ENCODE measurements at regions not wholly inside any gene's neighbourhood (a gene's known extent, or its start where the extent isn't known, plus 50 kb on each side); places are given as distances from the start of the nearest gene placed in this dataset.
"Not testable (repeated sequence)": the region's sequence is repeated elsewhere in the genome, so short reads cannot be mapped to it uniquely, and the experiment has no call there.

DNA sequence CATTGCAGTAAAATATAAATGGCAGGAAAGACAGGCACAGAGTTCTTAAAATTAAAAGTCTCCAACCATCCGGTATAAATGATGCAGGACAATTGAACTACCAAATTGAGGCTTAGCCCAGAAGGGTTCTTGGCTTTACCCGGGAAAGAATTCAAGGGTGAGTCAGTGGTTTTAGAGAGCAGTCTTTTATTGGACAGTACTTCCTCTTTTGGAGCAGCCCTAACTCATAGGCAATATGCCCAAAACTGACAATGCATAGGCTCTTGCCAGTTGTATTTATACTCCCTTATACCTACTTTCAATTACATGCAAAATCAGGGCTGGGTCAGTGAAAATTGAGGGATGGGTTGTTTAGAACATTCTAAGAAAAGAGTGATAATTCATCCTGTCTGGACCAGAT, 1628.9 kb upstream of the PRMT6 start:
- Histone ChIP-seq H3K9me3 (ENCODE audit: control insufficient read depth, insufficient read depth, low read length) (no peaks in the 10 kb centered on the region), H3K27ac (ENCODE audit: low read depth, low read length) (no peak overlapping the region), H3K27me3 (ENCODE audit: control insufficient read depth, insufficient read depth, low read length) (no peaks in the 10 kb centered on the region), H3K9ac (ENCODE audit: low read depth, low read length) (no peak overlapping the region), H3K36me3 (ENCODE audit: control insufficient read depth, insufficient read depth, low read length) (no peaks in the 10 kb centered on the region), H3K4me1 (ENCODE audit: control insufficient read depth, insufficient read depth, low read length) (no peaks in the 10 kb centered on the region), H3K4me3 (ENCODE audit: low read depth, low read length) (no peak overlapping the region)

DNA sequence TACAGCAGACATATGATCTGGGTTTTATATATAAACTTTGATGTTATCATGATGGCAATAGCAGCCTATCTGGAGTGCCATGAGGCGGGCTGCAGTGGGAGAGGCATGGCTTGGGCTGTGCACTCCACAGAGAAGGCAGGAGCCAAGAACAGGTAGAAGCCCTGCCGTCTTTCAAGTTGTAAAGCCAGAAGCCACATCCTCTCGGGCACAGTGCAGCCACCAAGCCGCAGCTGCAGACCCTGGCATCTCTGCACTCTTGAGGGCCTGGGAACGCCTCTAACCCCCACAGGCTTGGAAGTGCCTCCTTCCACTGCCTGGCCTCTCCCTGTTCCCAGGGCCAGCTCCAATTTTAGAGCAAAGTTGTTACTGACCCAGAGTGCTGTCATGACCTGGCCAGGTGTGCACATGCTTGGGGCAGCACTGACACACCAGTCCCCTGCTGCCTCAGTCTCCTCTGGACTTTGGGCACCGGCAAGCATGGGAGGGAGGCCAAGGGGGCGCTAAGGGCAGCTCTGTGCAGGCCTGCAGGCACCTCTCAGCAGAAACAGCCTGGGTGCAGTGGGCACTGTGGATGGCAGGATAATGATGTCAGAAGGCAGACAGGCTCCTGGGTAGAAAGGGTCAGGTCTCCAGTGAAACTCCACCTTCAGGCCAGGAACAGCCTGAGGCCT, 1619.8 kb upstream of the PRMT6 start:
- Histone ChIP-seq H3K4me1 (ENCODE audit: control insufficient read depth, insufficient read depth, low read length) (no peaks in the 10 kb centered on the region), H3K9ac (ENCODE audit: low read depth, low read length) (no peak overlapping the region), H3K27me3 (ENCODE audit: control insufficient read depth, insufficient read depth, low read length) (no peaks in the 10 kb centered on the region), H3K4me3 (ENCODE audit: low read depth, low read length) (no peak overlapping the region), H3K36me3 (ENCODE audit: control insufficient read depth, insufficient read depth, low read length) (no peaks in the 10 kb centered on the region), H3K27ac (ENCODE audit: low read depth, low read length) (no peak overlapping the region), H3K9me3 (ENCODE audit: control insufficient read depth, insufficient read depth, low read length) (peaks cover 5% of the 10 kb centered on the region; the same call in 1 of the 2 replicates)

DNA sequence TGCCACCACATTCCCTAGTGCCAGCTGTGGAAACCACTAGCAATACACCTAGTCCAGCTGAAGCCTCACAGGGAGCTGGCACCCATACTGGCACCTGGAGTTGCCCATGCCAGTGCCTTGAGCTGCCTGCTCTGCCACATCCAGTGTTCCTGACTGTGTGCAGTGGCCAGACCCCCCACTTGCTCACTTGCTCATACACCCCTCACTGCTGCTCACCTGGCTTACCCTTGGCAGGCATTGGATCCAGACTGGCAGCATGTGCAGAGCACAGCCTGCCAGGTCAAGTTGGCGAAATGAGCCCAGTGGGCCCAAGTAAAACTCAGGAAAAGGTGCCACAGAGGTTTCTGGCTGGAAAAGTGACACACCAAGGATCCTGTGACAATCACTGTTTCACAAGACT, 1618.6 kb upstream of the PRMT6 start:
- no peaks in the 10 kb centered on the region for H3K27me3 ChIP-seq (ENCODE audit: control insufficient read depth, insufficient read depth, low read length)
- H3K9me3 ChIP-seq (ENCODE audit: control insufficient read depth, insufficient read depth, low read length): peaks cover 5% of the 10 kb centered on the region; the same call in 1 of the 2 replicates
- no peak overlapping the region for H3K27ac ChIP-seq (ENCODE audit: low read depth, low read length)
- no peak overlapping the region for H3K4me3 ChIP-seq (ENCODE audit: low read depth, low read length)
- no peak overlapping the region for H3K9ac ChIP-seq (ENCODE audit: low read depth, low read length)
- no peaks in the 10 kb centered on the region for H3K36me3 ChIP-seq (ENCODE audit: control insufficient read depth, insufficient read depth, low read length)
- no peaks in the 10 kb centered on the region for H3K4me1 ChIP-seq (ENCODE audit: control insufficient read depth, insufficient read depth, low read length)

DNA sequence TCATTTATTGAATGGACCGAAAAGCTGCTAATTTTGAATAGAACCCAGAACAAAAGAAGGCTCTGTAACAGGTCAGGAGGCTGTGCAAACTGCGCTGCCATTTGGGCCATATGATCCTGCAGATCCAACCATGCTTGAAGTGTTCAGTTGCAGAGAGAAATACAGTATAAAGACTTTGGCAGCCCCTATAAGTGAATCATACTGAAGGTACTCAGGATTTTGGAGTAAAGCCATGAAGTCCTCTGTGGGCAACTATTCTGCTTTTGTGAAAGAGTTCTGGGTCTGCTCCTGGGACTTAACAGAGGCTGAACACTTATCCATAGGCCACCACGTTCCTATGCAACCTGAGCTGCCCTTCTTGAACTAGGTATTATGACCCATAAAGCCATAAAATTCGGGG, 1613.6 kb upstream of the PRMT6 start:
- Histone ChIP-seq H3K9ac (ENCODE audit: low read depth, low read length) (no peak overlapping the region), H3K36me3 (ENCODE audit: control insufficient read depth, insufficient read depth, low read length) (no peaks in the 10 kb centered on the region), H3K4me3 (ENCODE audit: low read depth, low read length) (no peak overlapping the region), H3K27me3 (ENCODE audit: control insufficient read depth, insufficient read depth, low read length) (no peaks in the 10 kb centered on the region), H3K9me3 (ENCODE audit: control insufficient read depth, insufficient read depth, low read length) (peaks cover 2% of the 10 kb centered on the region; the same call in 1 of the 2 replicates), H3K4me1 (ENCODE audit: control insufficient read depth, insufficient read depth, low read length) (no peaks in the 10 kb centered on the region), H3K27ac (ENCODE audit: low read depth, low read length) (no peak overlapping the region)

DNA sequence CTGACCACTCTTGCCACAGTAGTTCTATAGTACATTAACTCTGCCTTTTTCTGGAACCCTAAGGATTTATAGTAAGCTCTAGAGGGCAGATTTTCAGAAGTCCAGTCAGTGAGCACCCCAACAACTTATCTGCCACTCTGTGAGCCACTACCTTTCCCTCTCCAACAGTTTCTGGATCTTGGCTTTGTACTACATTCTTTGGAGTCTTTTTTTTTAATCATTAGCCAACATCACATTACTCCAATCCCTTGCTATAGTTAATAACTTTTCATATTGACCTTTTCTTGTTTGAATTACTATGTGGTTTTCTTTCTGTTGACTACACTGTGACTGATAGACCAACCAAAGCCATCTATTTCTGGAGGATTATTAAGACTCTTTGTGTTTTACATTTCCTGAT, 1596.7 kb upstream of the PRMT6 start:
- Histone ChIP-seq H3K27me3 (ENCODE audit: control insufficient read depth, insufficient read depth, low read length) (no peaks in the 10 kb centered on the region), H3K9me3 (ENCODE audit: control insufficient read depth, insufficient read depth, low read length) (no peaks in the 10 kb centered on the region), H3K4me1 (ENCODE audit: control insufficient read depth, insufficient read depth, low read length) (peaks cover 16% of the 10 kb centered on the region), H3K36me3 (ENCODE audit: control insufficient read depth, insufficient read depth, low read length) (no peaks in the 10 kb centered on the region), H3K27ac (ENCODE audit: low read depth, low read length) (no peak overlapping the region), H3K4me3 (ENCODE audit: low read depth, low read length) (no peak overlapping the region), H3K9ac (ENCODE audit: low read depth, low read length) (no peak overlapping the region)

DNA sequence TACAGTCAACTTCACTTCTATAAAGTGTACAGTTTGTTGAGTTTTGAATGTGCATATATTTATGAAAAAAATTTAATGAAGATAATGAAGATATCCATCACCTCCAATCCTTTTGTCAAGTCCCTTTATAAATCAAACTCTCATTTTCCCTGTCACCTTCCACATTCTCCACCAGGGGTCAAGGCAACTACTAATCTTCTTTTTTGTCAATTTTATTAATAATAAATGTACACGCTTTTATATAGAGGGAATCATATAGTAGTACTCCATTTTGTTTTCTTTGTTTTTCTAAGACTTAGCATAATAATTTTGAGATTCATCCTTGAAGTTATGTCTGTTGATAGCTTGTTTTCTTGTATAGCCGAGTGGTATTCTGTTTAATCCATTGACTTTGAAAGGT, 1594.2 kb upstream of the PRMT6 start:
- no peak overlapping the region for H3K27ac ChIP-seq (ENCODE audit: low read depth, low read length)
- no peaks in the 10 kb centered on the region for H3K9me3 ChIP-seq (ENCODE audit: control insufficient read depth, insufficient read depth, low read length)
- H3K27me3 ChIP-seq (ENCODE audit: control insufficient read depth, insufficient read depth, low read length): no peaks in the 10 kb centered on the region
- no peak overlapping the region for H3K9ac ChIP-seq (ENCODE audit: low read depth, low read length)
- peaks cover 14% of the 10 kb centered on the region for H3K4me1 ChIP-seq (ENCODE audit: control insufficient read depth, insufficient read depth, low read length)
- H3K4me3 ChIP-seq (ENCODE audit: low read depth, low read length): no peak overlapping the region; the same call in 1 of the 2 replicates
- no peaks in the 10 kb centered on the region for H3K36me3 ChIP-seq (ENCODE audit: control insufficient read depth, insufficient read depth, low read length)

DNA sequence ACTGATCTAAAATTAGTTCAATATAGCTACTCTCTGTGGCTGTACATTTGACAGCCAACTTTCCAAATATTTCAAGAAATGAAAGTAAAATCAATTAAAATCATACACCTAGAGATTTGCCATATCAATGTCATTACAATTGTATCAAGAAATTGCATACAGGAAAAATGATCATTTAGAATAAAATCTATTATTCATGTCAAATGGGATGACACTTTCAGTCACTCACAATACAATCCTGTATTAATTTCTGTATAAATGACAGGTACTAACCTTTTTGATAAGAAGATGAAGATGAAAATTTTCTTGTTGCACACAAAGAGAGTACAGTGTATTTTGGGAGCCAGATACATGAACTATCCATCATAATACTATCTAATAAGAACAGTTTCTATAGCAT, 1588.9 kb upstream of the PRMT6 start:
- no peak overlapping the region for H3K27ac ChIP-seq (ENCODE audit: low read depth, low read length)
- H3K4me1 ChIP-seq (ENCODE audit: control insufficient read depth, insufficient read depth, low read length): peaks cover 11% of the 10 kb centered on the region
- H3K9ac ChIP-seq (ENCODE audit: low read depth, low read length): no peak overlapping the region
- H3K36me3 ChIP-seq (ENCODE audit: control insufficient read depth, insufficient read depth, low read length): no peaks in the 10 kb centered on the region
- no peaks in the 10 kb centered on the region for H3K27me3 ChIP-seq (ENCODE audit: control insufficient read depth, insufficient read depth, low read length)
- no peak overlapping the region for H3K4me3 ChIP-seq (ENCODE audit: low read depth, low read length)
- no peaks in the 10 kb centered on the region for H3K9me3 ChIP-seq (ENCODE audit: control insufficient read depth, insufficient read depth, low read length)

DNA sequence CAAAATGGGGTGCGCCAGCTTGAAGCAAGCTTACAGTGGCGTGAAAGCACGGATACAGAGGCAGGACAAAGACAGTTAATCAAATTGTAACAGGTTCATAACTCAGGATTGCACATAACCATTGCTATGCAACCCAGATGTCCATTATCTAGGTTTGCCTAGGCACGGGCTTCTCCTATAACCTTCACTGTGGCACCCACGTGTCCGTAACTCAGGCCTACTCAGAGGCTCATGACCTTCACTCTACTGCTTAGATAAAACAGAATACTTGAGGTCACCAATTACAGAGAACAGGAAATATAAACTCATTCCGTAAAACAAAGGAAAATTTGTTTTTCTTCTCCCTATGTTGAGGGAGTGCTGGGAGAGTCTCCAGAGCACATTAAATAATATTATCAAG, 1585.9 kb upstream of the PRMT6 start:
- not testable (repeated sequence) for H3K9me3 ChIP-seq (ENCODE audit: control insufficient read depth, insufficient read depth, low read length); H3K36me3 ChIP-seq (ENCODE audit: control insufficient read depth, insufficient read depth, low read length); H3K4me3 ChIP-seq (ENCODE audit: low read depth, low read length); H3K27me3 ChIP-seq (ENCODE audit: control insufficient read depth, insufficient read depth, low read length); H3K4me1 ChIP-seq (ENCODE audit: control insufficient read depth, insufficient read depth, low read length); H3K27ac ChIP-seq (ENCODE audit: low read depth, low read length); H3K9ac ChIP-seq (ENCODE audit: low read depth, low read length)

DNA sequence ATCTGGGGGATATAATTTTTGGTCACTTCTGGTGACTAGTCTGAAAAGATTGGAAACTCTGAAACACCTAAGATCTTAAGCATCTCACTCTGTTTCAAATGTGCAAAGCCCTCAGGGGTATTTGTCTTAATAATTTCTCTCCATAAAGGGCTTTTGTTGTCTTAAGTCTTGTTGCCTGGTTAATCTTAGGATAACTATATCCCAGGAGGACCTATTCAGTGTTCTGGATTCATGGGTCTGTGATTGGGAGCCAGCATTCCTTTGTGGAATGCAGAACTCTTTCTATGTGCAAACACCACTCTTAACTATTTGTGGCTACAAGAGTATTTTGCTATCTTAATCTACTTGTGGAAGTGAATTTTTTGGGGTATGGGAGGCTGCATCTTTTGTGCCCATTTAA, 1573.0 kb upstream of the PRMT6 start:
- Histone ChIP-seq H3K27me3 (ENCODE audit: control insufficient read depth, insufficient read depth, low read length) (no peaks in the 10 kb centered on the region), H3K4me3 (ENCODE audit: low read depth, low read length) (no peak overlapping the region), H3K4me1 (ENCODE audit: control insufficient read depth, insufficient read depth, low read length) (no peaks in the 10 kb centered on the region), H3K9me3 (ENCODE audit: control insufficient read depth, insufficient read depth, low read length) (no peaks in the 10 kb centered on the region; the same call in 1 of the 2 replicates), H3K9ac (ENCODE audit: low read depth, low read length) (no peak overlapping the region), H3K36me3 (ENCODE audit: control insufficient read depth, insufficient read depth, low read length) (no peaks in the 10 kb centered on the region), H3K27ac (ENCODE audit: low read depth, low read length) (no peak overlapping the region)

DNA sequence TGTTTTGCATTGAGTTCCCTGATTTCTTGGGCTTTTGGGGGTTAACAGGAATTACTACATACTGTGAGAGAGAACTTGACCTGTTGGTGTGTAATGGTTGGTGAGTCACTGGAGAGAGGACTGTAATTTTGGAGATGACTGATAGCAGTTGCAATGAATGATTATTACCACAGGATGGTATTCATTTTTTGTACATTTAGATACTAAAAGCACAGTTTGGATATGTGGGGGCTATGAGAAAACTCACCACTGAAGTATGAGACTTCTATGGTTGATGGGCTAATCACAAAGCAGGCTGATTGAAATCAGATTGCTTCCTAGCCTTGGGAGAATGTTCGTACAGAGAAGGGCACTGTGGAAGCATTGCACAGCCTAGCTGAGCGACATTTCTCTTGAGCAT, 1571.3 kb upstream of the PRMT6 start:
- Histone ChIP-seq H3K27ac (ENCODE audit: low read depth, low read length) (no peak overlapping the region), H3K36me3 (ENCODE audit: control insufficient read depth, insufficient read depth, low read length) (no peaks in the 10 kb centered on the region), H3K4me1 (ENCODE audit: control insufficient read depth, insufficient read depth, low read length) (no peaks in the 10 kb centered on the region), H3K9me3 (ENCODE audit: control insufficient read depth, insufficient read depth, low read length) (peaks cover 4% of the 10 kb centered on the region; the same call in 1 of the 2 replicates), H3K27me3 (ENCODE audit: control insufficient read depth, insufficient read depth, low read length) (no peaks in the 10 kb centered on the region), H3K4me3 (ENCODE audit: low read depth, low read length) (no peak overlapping the region), H3K9ac (ENCODE audit: low read depth, low read length) (no peak overlapping the region)

DNA sequence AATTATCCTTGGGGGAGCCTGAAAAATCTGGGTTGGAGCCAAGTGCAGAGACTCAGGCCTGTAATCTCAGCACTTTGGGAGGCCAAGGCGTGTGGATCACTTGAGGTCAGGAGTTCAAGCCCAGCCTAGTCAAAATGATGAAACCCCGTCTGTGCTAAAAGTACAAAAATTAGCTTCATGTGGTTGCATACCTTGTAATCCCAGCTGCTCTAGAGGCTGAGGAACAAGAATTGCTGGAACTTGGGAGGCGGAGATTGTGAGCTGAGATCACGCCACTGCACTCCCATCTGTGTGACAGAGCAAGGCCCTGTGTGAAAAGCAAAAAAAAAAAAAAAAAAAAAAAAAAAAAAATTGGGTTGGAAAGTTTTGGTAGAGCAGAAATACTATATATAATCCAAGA, 1563.6 kb upstream of the PRMT6 start:
- Histone ChIP-seq H3K27me3 (ENCODE audit: control insufficient read depth, insufficient read depth, low read length) (no peaks in the 10 kb centered on the region), H3K9ac (ENCODE audit: low read depth, low read length) (no peak overlapping the region), H3K4me1 (ENCODE audit: control insufficient read depth, insufficient read depth, low read length) (no peaks in the 10 kb centered on the region), H3K9me3 (ENCODE audit: control insufficient read depth, insufficient read depth, low read length) (peaks cover 4% of the 10 kb centered on the region; the same call in 1 of the 2 replicates), H3K4me3 (ENCODE audit: low read depth, low read length) (no peak overlapping the region), H3K36me3 (ENCODE audit: control insufficient read depth, insufficient read depth, low read length) (no peaks in the 10 kb centered on the region), H3K27ac (ENCODE audit: low read depth, low read length) (no peak overlapping the region)
